ENCODE measurements at regions not wholly inside any gene's neighbourhood (a gene's known extent, or its start where the extent isn't known, plus 50 kb on each side); places are given as distances from the start of the nearest gene placed in this dataset.

DNA sequence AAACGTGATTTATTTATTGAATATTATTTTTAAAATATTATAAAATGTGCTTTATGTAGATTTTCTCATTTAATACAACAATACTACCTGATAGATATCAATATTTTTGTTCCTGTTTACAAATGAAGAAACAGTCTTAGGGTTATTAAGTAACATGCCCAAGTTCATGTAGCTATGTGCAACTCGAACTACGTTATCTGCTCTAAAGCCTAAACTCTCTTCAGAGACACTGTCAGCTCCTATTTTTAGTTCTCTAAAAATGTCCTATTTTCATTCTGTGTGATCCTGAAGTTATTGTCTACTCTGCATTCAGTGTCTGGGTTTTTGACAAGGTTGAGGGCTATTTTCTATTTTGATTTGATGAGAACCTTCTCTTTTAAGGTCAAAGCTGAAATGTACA lies 550.1 kb upstream of the B3GALT2 start:
- TF ChIP-seq POLR2AphosphoS5 (IDR thresholded peaks at IDR 0.05; ENCODE audit: low read depth, low read length), result no peak
- TF ChIP-seq POLR2A (IDR thresholded peaks at IDR 0.05; ENCODE audit: low read depth, low read length), result no peak
